Stomach (tissue), 8 donors: ENCODE measurements at regions not wholly inside any gene's neighbourhood (a gene's known extent, or its start where the extent isn't known, plus 50 kb on each side); places are given as distances from the start of the nearest gene placed in this dataset.

Experiments used
- DNase-seq, 2 donors: peaks; one replicate each; pipeline versions ENCODE4 v3.0.0 to v3.0.0-alpha.2; 2013 to 2019
- H3K27ac ChIP-seq, 5 donors: fragments of 200-600 bp in 4 of 5; sonication (generic) in 4 of 5; one replicate each; pipeline ENCODE4 v1.5.1; 2013 to 2019; ENCODE audit warnings: mild to moderate bottlenecking in 1 of 5, moderate library complexity in 1 of 5
- H3K27me3 ChIP-seq, 3 donors: fragments of 200-600 bp; sonication (generic); one replicate each; pipeline ENCODE4 v1.5.1; 2017 to 2019; ENCODE audit warnings: mixed run types in 1 of 3
- H3K36me3 ChIP-seq, 4 donors: fragments of 200-600 bp; sonication (generic); 1 replicate in 3 of 4; 2 replicates in 1 of 4; pipeline ENCODE4 v1.5.1; 2016 to 2019
- H3K4me1 ChIP-seq, 4 donors: fragments of 200-600 bp; sonication (generic); one replicate each; pipeline ENCODE4 v1.5.1; 2016 to 2019
- H3K4me3 ChIP-seq, 4 donors: fragments of 200-600 bp; sonication (generic) in 3 of 4; one replicate each; pipeline ENCODE4 v1.5.1; 2016 to 2019; ENCODE audit warnings: mild to moderate bottlenecking in 1 of 4
- H3K9me3 ChIP-seq, 4 donors: fragments of 200-600 bp; sonication (generic); one replicate each; pipeline ENCODE4 v1.5.1; 2016 to 2019
- EP300 ChIP-seq: sonication (generic); formaldehyde crosslinking; IDR thresholded peaks from one replicate; pipeline ENCODE4 v1.6.1; 2017; ENCODE audit warnings: antibody characterized with exemption
- POLR2A ChIP-seq, 4 donors: fragments of 450-650 bp; IDR thresholded peaks; one replicate each; pipeline ENCODE4 v1.6.1; 2016; ENCODE audit warnings: antibody characterized with exemption in 4 of 4, control low read depth in 2 of 4, mild to moderate bottlenecking in 1 of 4, moderate library complexity in 1 of 4
- POLR2AphosphoS5 ChIP-seq, 3 donors: sonication (generic); formaldehyde crosslinking; IDR thresholded peaks; one replicate each; pipeline ENCODE4 v1.6.1; 2016; ENCODE audit warnings: antibody characterized with exemption in 3 of 3
- WGBS, 5 donors: extraction: QIAGEN DNeasy Blood & Tissue Kit in 3 of 5; methylation state at CpG; one replicate each; pipeline versions ENCODE4 v1.1.5 to v1.1.7; 2013 to 2018; 5-methylcytosine and 5-hydroxymethylcytosine counted together
- intact Hi-C: fragments of 100-400 bp; cut with DNase I; formaldehyde crosslinking; loops from one replicate; pipeline ENCODE4 v1.15.1; 2023; ENCODE audit warnings: low total_unique reads
- TF ChIP-seq, protein P1 (sequence below), 7 experiments: fragments of 450-650 bp in 4 of 7; fragments of 200-600 bp in 3 of 7; sonication (generic) in 3 of 7; IDR thresholded peaks; one replicate each; pipeline ENCODE4 v1.5.1; 2016 to 2019; ENCODE audit warnings: antibody characterized with exemption in 7 of 7, control low read depth in 2 of 7, mild to moderate bottlenecking in 1 of 7
- donor health status: healthy with polysubstance abuse.
- donor health status: Bipolar disorder and iron deficiency.
- donor health status: healthy.

GRCh38 chr1:14049965-14050364, 350.0 kb downstream of the PRDM2 start:
- 62 to 75% (median 67%) methylated on average over 3 to 4 of the region's 4 CpGs for WGBS, 5 donors
- intact Hi-C loops, result no loop called here
- Histone ChIP-seq H3K4me3 (no peak overlapping the region), H3K9me3 (no peaks in the 10 kb centered on the region), H3K4me1 (no peaks in the 10 kb centered on the region), H3K36me3 (no peaks in the 10 kb centered on the region), H3K27me3 (no peaks in the 10 kb centered on the region), H3K27ac (no peak overlapping the region)
- TF ChIP-seq POLR2A (IDR thresholded peaks at IDR 0.05) (no peak), POLR2AphosphoS5 (IDR thresholded peaks at IDR 0.05) (no peak), EP300 (no peak)
- TF ChIP-seq, protein P1, sequence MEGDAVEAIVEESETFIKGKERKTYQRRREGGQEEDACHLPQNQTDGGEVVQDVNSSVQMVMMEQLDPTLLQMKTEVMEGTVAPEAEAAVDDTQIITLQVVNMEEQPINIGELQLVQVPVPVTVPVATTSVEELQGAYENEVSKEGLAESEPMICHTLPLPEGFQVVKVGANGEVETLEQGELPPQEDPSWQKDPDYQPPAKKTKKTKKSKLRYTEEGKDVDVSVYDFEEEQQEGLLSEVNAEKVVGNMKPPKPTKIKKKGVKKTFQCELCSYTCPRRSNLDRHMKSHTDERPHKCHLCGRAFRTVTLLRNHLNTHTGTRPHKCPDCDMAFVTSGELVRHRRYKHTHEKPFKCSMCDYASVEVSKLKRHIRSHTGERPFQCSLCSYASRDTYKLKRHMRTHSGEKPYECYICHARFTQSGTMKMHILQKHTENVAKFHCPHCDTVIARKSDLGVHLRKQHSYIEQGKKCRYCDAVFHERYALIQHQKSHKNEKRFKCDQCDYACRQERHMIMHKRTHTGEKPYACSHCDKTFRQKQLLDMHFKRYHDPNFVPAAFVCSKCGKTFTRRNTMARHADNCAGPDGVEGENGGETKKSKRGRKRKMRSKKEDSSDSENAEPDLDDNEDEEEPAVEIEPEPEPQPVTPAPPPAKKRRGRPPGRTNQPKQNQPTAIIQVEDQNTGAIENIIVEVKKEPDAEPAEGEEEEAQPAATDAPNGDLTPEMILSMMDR (IDR thresholded peaks at IDR 0.05), result no peak
- no peak for DNase-seq

- H3K27ac ChIP-seq, result no peak overlapping the region
- WGBS, 5 donors, result 59 to 74% (median 67%) methylated on average over 4 of the region's 4 CpGs
Measured at GRCh38 chr1:14055442-14056223, 355.6 kb downstream of the PRDM2 start.

GRCh38 chr1:14057640-14058039, 357.7 kb downstream of the PRDM2 start:
- Histone ChIP-seq H3K9me3 (peaks cover 0 to 22% (median 7%) of the 10 kb centered on the region in 4 donors), H3K4me3 (no peak overlapping the region), H3K36me3 (no peaks in the 10 kb centered on the region), H3K4me1 (no peaks in the 10 kb centered on the region), H3K27ac (no peak overlapping the region), H3K27me3 (no peaks in the 10 kb centered on the region)
- WGBS, 5 donors, result 71 to 91% (median 90%) methylated on average over 3 of the region's 3 CpGs
- no peak for DNase-seq
- intact Hi-C loops, result no loop called here
- TF ChIP-seq POLR2AphosphoS5 (IDR thresholded peaks at IDR 0.05), result no peak
- TF ChIP-seq, protein P1 (IDR thresholded peaks at IDR 0.05), result no peak
- TF ChIP-seq EP300, result no peak
- TF ChIP-seq POLR2A (IDR thresholded peaks at IDR 0.05), result no peak

More at GRCh38 chr1:14055442-14056223, 355.6 kb downstream of the PRDM2 start:
- Histone ChIP-seq H3K9me3 (peaks cover 0 to 22% (median 7%) of the 10 kb centered on the region in 4 donors), H3K4me1 (no peaks in the 10 kb centered on the region), H3K4me3 (no peak overlapping the region), H3K27me3 (no peaks in the 10 kb centered on the region), H3K36me3 (no peaks in the 10 kb centered on the region)
- intact Hi-C loops, result no loop called here
- DNase-seq, result no peak
- TF ChIP-seq EP300, result no peak
- TF ChIP-seq POLR2AphosphoS5 (IDR thresholded peaks at IDR 0.05), result no peak
- TF ChIP-seq, protein P1 (IDR thresholded peaks at IDR 0.05), result no peak
- TF ChIP-seq POLR2A (IDR thresholded peaks at IDR 0.05), result no peak

GRCh38 chr1:14061204-14061603, 361.2 kb downstream of the PRDM2 start:
- no peak overlapping the region for H3K27ac ChIP-seq
- peaks cover 0 to 22% (median 7%) of the 10 kb centered on the region in 4 donors for H3K9me3 ChIP-seq
- H3K36me3 ChIP-seq, result no peaks in the 10 kb centered on the region
- DNase-seq, result no peak
- no peaks in the 10 kb centered on the region for H3K4me1 ChIP-seq
- intact Hi-C loops, result no loop called here
- 86 to 95% (median 94%) methylated on average over 3 of the region's 3 CpGs for WGBS, 5 donors
- H3K4me3 ChIP-seq, result no peak overlapping the region
- H3K27me3 ChIP-seq, result no peaks in the 10 kb centered on the region
- TF ChIP-seq POLR2A (IDR thresholded peaks at IDR 0.05), result no peak

DNA sequence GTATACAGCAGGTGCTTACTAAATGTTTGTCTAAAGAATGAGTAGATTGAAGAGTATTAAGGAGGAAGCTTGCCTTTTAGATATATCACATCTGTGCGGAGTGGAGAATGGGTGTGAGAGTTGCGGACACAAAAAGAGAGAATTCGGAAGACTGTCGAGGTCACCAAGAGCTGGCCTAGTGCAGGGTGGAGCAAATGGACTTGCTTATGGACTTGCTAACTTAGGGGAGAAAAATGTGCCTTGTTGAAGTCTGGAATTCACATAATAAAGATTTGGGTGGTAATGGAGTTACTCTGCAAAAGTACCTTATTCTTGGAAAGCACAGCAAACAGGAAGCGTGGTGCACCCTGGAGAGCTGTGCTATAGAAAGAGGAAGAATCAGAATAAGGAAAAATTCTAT, 361.7 kb downstream of the PRDM2 start:
- no peak overlapping the region for H3K4me3 ChIP-seq
- 89 to 94% (median 91%) methylated on average over 5 of the region's 5 CpGs for WGBS, 5 donors
- H3K27ac ChIP-seq, result no peak overlapping the region
- intact Hi-C loops, result no loop called here
- no peaks in the 10 kb centered on the region for H3K36me3 ChIP-seq
- no peak for TF ChIP-seq POLR2AphosphoS5 (IDR thresholded peaks at IDR 0.05)
- TF ChIP-seq POLR2A (IDR thresholded peaks at IDR 0.05), result no peak
- TF ChIP-seq, protein P1 (IDR thresholded peaks at IDR 0.05), result no peak
- TF ChIP-seq EP300, result no peak
- H3K9me3 ChIP-seq, result peaks cover 0 to 22% (median 7%) of the 10 kb centered on the region in 4 donors
- H3K27me3 ChIP-seq, result no peaks in the 10 kb centered on the region
- H3K4me1 ChIP-seq, result no peaks in the 10 kb centered on the region
- DNase-seq, result no peak
